Gastroesophageal sphincter (tissue), 3 donors: ENCODE measurements at regions not wholly inside any gene's neighbourhood (a gene's known extent, or its start where the extent isn't known, plus 50 kb on each side); places are given as distances from the start of the nearest gene placed in this dataset.

Source experiments
- EP300 ChIP-seq: sonication (generic); formaldehyde crosslinking; IDR thresholded peaks from one replicate; pipeline ENCODE4 v1.6.1; 2017; ENCODE audit warnings: antibody characterized with exemption, mild to moderate bottlenecking
- POLR2AphosphoS5 ChIP-seq: sonication (generic); formaldehyde crosslinking; IDR thresholded peaks from one replicate; pipeline ENCODE4 v1.6.1; 2017; ENCODE audit warnings: antibody characterized with exemption
- TF ChIP-seq, protein P1 (sequence below), 4 experiments: fragments of 200-600 bp in 2 of 4; fragments of 450-650 bp in 2 of 4; sonication (generic) in 1 of 4; IDR thresholded peaks; one replicate each; pipeline ENCODE4 v1.5.1; 2017 to 2019; ENCODE audit warnings: antibody characterized with exemption in 4 of 4, mild to moderate bottlenecking in 2 of 4, moderate library complexity in 2 of 4

DNA sequence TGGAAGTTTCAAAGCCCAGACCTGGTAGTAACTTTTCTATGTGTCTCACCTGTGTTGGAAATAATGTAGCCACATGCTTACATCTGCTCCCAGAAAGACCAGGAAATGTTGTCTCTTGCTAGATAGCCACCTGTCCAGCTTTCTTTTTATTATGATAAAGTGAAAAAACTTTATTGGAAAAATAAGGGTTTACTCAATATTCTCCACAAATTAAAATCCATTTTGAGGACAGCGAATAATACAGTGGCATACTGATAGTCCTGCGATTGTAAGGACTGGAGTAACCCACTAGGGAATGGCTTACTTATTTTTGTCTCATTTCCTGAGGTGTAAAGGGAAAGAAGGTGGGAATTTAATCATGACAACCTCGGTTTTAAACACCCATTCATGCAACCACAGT, 100.1 kb downstream of the HFE start:
- TF ChIP-seq, protein P1, sequence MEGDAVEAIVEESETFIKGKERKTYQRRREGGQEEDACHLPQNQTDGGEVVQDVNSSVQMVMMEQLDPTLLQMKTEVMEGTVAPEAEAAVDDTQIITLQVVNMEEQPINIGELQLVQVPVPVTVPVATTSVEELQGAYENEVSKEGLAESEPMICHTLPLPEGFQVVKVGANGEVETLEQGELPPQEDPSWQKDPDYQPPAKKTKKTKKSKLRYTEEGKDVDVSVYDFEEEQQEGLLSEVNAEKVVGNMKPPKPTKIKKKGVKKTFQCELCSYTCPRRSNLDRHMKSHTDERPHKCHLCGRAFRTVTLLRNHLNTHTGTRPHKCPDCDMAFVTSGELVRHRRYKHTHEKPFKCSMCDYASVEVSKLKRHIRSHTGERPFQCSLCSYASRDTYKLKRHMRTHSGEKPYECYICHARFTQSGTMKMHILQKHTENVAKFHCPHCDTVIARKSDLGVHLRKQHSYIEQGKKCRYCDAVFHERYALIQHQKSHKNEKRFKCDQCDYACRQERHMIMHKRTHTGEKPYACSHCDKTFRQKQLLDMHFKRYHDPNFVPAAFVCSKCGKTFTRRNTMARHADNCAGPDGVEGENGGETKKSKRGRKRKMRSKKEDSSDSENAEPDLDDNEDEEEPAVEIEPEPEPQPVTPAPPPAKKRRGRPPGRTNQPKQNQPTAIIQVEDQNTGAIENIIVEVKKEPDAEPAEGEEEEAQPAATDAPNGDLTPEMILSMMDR (IDR thresholded peaks at IDR 0.05), result no peak
- no peak for TF ChIP-seq EP300
- no peak for TF ChIP-seq POLR2AphosphoS5
